CD4-positive, alpha-beta T cell (primary cell): ENCODE measurements at regions not wholly inside any gene's neighbourhood (a gene's known extent, or its start where the extent isn't known, plus 50 kb on each side); places are given as distances from the start of the nearest gene placed in this dataset.

Experiments used
- ATAC-seq: fragments of 200-7000 bp; cut with Tn5 transposase; one replicate; pipeline ENCODE4 v1.10.0; 2022; ENCODE audit warnings: mild to moderate bottlenecking; ENCODE audit not compliant: poor library complexity
- CTCF ChIA-PET: fragments of 350-600 bp; sonication (Branson Sonifier 250); formaldehyde crosslinking; loops from one replicate; lab custom pipeline; 2021; ENCODE audit warnings: antibody characterized with exemption, inconsistent platforms; lab: Charles Lee
- POLR2A ChIA-PET: fragments of 350-600 bp; sonication (Branson Sonifier 250); formaldehyde crosslinking; loops from one replicate; lab custom pipeline; 2021; ENCODE audit warnings: antibody characterized with exemption, inconsistent platforms; lab: Charles Lee
- DNase-seq, 14 experiments: peaks; one replicate each; pipeline ENCODE4 v3.0.0-alpha.2; 2013 to 2020; ENCODE audit warnings: mixed read lengths in 2 of 14
- H3K27ac ChIP-seq, 2 donors: one replicate each; pipeline versions ENCODE4 v1.5.1 to v1.7.0; 2013; ENCODE audit warnings: low read length in 2 of 2, low read depth in 1 of 2, mild to moderate bottlenecking in 1 of 2
- H3K27me3 ChIP-seq, 2 experiments: 1 replicate in 1 of 2; 2 replicates in 1 of 2; pipeline versions ENCODE4 v1.6.1 to v1.7.0; 2013; ENCODE audit warnings: low read length in 2 of 2, control low read depth in 1 of 2, mild to moderate bottlenecking in 1 of 2, moderate library complexity in 1 of 2; ENCODE audit not compliant: insufficient read depth in 2 of 2, control insufficient read depth in 1 of 2
- H3K36me3 ChIP-seq: one replicate; pipeline ENCODE4 v1.6.1; 2013; ENCODE audit warnings: low read length, control low read depth; ENCODE audit not compliant: insufficient read depth
- H3K4me1 ChIP-seq: one replicate; pipeline ENCODE4 v1.6.1; 2013; ENCODE audit warnings: low read length, control low read depth; ENCODE audit not compliant: insufficient read depth
- H3K4me3 ChIP-seq: one replicate; pipeline ENCODE4 v1.5.1; 2013; ENCODE audit warnings: mild to moderate bottlenecking, low read length, moderate library complexity
- H3K9me3 ChIP-seq, 2 experiments: 1 replicate in 1 of 2; 2 replicates in 1 of 2; pipeline versions ENCODE4 v1.6.1 to v1.7.0; 2013; ENCODE audit warnings: low read length in 2 of 2, mild to moderate bottlenecking in 2 of 2, control low read depth in 1 of 2, moderate library complexity in 1 of 2; ENCODE audit not compliant: control insufficient read depth in 1 of 2, insufficient read depth in 1 of 2
- H3K27ac Mint-ChIP-seq: one replicate; pipeline ENCODE4 v1.8.0; 2020; ENCODE audit warnings: mixed read lengths
- H3K27me3 Mint-ChIP-seq: one replicate; pipeline ENCODE4 v1.8.0; 2021; ENCODE audit warnings: mixed read lengths
- H3K36me3 Mint-ChIP-seq: one replicate; pipeline ENCODE4 v1.8.0; 2021; ENCODE audit warnings: low read depth, mixed read lengths
- H3K4me1 Mint-ChIP-seq: one replicate; pipeline ENCODE4 v1.8.0; 2021; ENCODE audit warnings: low read depth, mixed read lengths
- H3K4me3 Mint-ChIP-seq: one replicate; pipeline ENCODE4 v1.8.0; 2020; ENCODE audit warnings: mild to moderate bottlenecking, mixed read lengths
- H3K9me3 Mint-ChIP-seq: one replicate; pipeline ENCODE4 v1.8.0; 2020; ENCODE audit warnings: mixed read lengths
- intact Hi-C, 2 experiments: fragments of 100-400 bp; cut with DNase I in 1 of 2; cut with micrococcal nuclease in 1 of 2; formaldehyde crosslinking; loops; one replicate each; pipeline versions ENCODE4 v1.15.1 to v1.9.0; 2023 to 2025; cut with DNase I, micrococcal nuclease
- TF ChIP-seq, protein P1 (sequence below): fragments of 200-600 bp; IDR thresholded peaks from one replicate; pipeline ENCODE4 v1.8.0; 2022; ENCODE audit warnings: antibody characterized with exemption, mild to moderate bottlenecking

DNA sequence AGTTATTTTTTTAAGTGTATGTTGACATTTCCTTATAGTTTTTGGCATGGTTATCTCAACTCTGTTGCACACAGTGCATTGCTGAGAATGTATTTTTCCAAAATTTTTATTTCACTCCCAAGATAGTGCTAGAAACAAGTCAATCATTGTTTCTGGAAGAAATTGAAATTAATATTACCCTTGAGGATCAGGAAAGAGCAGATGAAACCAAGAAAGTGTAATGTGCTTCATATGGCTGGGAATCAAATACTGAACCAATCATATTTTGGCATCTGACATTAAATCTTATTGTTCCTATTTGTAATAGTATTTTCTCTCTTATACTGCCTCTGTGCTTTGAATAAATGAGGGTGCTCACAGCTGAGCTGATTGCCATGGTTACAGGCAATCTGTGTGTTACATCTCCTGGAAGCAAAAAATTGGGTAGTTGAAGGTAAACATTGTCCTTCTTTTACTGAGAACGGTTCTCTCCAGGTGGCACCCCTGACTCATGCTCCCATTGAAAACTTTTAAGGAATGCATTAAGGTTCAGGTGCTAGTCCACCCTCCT is 358.2 kb upstream of the NR3C2 start:
- DNase-seq = no peak
- no peak for ATAC-seq
- ChIA-PET POLR2A (no interaction called here), CTCF (no interaction called here)
- Histone ChIP-seq H3K9me3 (no peaks in the 10 kb centered on the region), H3K36me3 (no peaks in the 10 kb centered on the region), H3K4me1 (no peaks in the 10 kb centered on the region), H3K27me3 (no peaks in the 10 kb centered on the region), H3K4me3 (no peak overlapping the region), H3K27ac (no peak overlapping the region)
- no peak overlapping the region for H3K27ac Mint-ChIP-seq
- TF ChIP-seq, protein P1, sequence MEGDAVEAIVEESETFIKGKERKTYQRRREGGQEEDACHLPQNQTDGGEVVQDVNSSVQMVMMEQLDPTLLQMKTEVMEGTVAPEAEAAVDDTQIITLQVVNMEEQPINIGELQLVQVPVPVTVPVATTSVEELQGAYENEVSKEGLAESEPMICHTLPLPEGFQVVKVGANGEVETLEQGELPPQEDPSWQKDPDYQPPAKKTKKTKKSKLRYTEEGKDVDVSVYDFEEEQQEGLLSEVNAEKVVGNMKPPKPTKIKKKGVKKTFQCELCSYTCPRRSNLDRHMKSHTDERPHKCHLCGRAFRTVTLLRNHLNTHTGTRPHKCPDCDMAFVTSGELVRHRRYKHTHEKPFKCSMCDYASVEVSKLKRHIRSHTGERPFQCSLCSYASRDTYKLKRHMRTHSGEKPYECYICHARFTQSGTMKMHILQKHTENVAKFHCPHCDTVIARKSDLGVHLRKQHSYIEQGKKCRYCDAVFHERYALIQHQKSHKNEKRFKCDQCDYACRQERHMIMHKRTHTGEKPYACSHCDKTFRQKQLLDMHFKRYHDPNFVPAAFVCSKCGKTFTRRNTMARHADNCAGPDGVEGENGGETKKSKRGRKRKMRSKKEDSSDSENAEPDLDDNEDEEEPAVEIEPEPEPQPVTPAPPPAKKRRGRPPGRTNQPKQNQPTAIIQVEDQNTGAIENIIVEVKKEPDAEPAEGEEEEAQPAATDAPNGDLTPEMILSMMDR = no peak
- H3K27me3 Mint-ChIP-seq = no peaks in the 10 kb centered on the region
- H3K4me3 Mint-ChIP-seq = no peak overlapping the region
- no peaks in the 10 kb centered on the region for H3K9me3 Mint-ChIP-seq
- no peaks in the 10 kb centered on the region for H3K4me1 Mint-ChIP-seq
- intact Hi-C loops = no loop called here
- H3K36me3 Mint-ChIP-seq = no peaks in the 10 kb centered on the region

DNA sequence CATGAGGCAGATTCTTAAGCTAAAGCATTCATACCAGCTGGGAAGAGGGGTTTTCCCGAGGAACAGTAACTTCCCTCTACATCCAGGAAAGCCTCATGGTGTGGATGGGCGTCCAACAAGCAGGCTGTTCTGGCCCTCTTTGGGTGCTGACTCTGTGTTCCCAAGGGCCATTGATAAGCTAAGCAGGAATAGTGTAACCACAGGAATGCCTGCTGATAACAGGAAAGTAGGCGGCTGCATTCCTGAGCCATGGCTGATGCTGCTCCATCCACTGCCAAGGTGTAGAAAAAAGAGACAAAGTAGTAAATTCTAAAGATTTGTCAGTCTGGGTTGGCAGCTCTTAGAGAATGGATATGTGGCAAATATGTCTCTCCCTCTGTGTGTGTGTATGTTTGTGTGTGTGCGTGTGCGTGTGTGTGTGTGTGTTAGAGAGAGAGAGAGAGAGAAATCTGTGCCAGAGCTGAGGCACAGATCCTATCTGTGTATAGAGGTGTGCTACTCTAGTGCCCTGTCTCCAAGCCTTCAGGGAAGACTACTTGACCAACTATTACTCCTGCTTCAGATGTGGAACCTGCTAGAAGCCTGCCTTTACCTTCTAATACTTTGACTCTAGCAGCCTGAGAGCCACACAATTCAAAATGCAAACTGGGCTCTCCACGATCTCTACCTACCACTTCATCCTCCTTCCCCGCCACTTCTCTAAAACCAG is 353.1 kb upstream of the NR3C2 start:
- H3K36me3 ChIP-seq = no peaks in the 10 kb centered on the region
- no peaks in the 10 kb centered on the region for H3K4me1 ChIP-seq
- ChIA-PET POLR2A (no interaction called here), CTCF (no interaction called here)
- no peaks in the 10 kb centered on the region for H3K27me3 ChIP-seq
- Mint-ChIP-seq H3K4me3 (no peak overlapping the region), H3K4me1 (no peaks in the 10 kb centered on the region), H3K9me3 (no peaks in the 10 kb centered on the region), H3K27ac (no peak overlapping the region), H3K36me3 (no peaks in the 10 kb centered on the region), H3K27me3 (no peaks in the 10 kb centered on the region)
- no peak overlapping the region for H3K4me3 ChIP-seq
- no peaks in the 10 kb centered on the region for H3K9me3 ChIP-seq
- no peak for DNase-seq
- no peak for ATAC-seq
- intact Hi-C loops = no loop called here
- TF ChIP-seq, protein P1 = no peak
- H3K27ac ChIP-seq = no peak overlapping the region

DNA sequence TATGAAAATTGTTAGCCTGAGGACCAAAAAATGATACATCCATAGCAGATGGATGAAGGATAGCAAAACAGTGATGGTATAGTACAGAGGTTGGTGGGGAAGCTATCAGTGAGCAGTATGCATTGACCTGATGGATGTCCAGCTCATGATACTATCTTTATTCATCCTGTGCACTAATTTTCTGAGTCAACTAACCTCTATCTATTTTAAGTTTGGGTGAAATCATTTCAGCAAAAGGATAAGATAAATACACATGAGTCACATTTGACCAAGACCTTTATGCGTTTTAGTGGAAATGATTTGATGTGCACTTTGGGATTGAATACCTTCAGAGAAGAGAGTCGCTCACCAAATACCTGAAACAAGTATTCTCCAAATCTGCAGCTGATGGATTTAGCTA is 351.0 kb upstream of the NR3C2 start:
- no peak overlapping the region for H3K4me3 Mint-ChIP-seq
- Histone ChIP-seq H3K4me1 (no peaks in the 10 kb centered on the region), H3K27me3 (no peaks in the 10 kb centered on the region), H3K36me3 (no peaks in the 10 kb centered on the region), H3K9me3 (no peaks in the 10 kb centered on the region), H3K27ac (no peak overlapping the region), H3K4me3 (no peak overlapping the region)
- TF ChIP-seq, protein P1 = no peak
- no peaks in the 10 kb centered on the region for H3K9me3 Mint-ChIP-seq
- H3K27me3 Mint-ChIP-seq = peaks cover 4% of the 10 kb centered on the region
- no peak overlapping the region for H3K27ac Mint-ChIP-seq
- no peaks in the 10 kb centered on the region for H3K36me3 Mint-ChIP-seq
- intact Hi-C loops = no loop called here
- no peaks in the 10 kb centered on the region for H3K4me1 Mint-ChIP-seq
- DNase-seq = no peak
- POLR2A ChIA-PET = no interaction called here
- CTCF ChIA-PET = no interaction called here
- ATAC-seq = no peak
